ENCODE measurements at regions not wholly inside any gene's neighbourhood (a gene's known extent, or its start where the extent isn't known, plus 50 kb on each side); places are given as distances from the start of the nearest gene placed in this dataset.

- 27% methylated on average over 6 of the region's 6 CpGs for WGBS (ENCODE audit: missing lambda C conversion rate)
- Histone ChIP-seq H3K4me3 (no peak overlapping the region), H3K9me3 (no peaks in the 10 kb centered on the region), H3K4me1 (no peaks in the 10 kb centered on the region), H3K27ac (no peak overlapping the region), H3K4me2 (no peak overlapping the region)
- peak; percentile 38 for TF ChIP-seq ZFP36 (IDR thresholded peaks at IDR 0.05; ENCODE audit: borderline replicate concordance, partially characterized antibody)
- TF ChIP-seq MAZ (IDR thresholded peaks at IDR 0.05; ENCODE audit: borderline replicate concordance, low read depth, low read length), result no peak
- POLR2A ChIA-PET, result no interaction called here
- no peak for FAIRE-seq
- CTCF ChIA-PET, result interaction anchor here (1.3 to 1.5 kb wide), 2 partner anchors 14 to 24 kb away, joined by 3 to 6 read pairs; no protein-coding TSS in a partner anchor
- no peak for DNase-seq (ENCODE audit: low read depth in 1 of 2, low spot score in 1 of 2)
- no peak for ATAC-seq
Measured at GRCh38 chr11:44403587-44404273, 93.8 kb upstream of the ALX4 start.

GRCh38 chr11:44404301-44404700 is 94.4 kb upstream of the ALX4 start:
- Histone ChIP-seq H3K9me3 (no peaks in the 10 kb centered on the region), H3K4me1 (no peaks in the 10 kb centered on the region), H3K4me2 (no peak overlapping the region), H3K4me3 (no peak overlapping the region), H3K27ac (no peak overlapping the region)
- ATAC-seq, result no peak
- no peak for FAIRE-seq
- TF ChIP-seq RCOR1 (IDR thresholded peaks at IDR 0.05; ENCODE audit: low read depth, low read length) (no peak), ZNF302 (CRISPR knock-in tag; IDR thresholded peaks at IDR 0.05) (no peak)
- no peak for DNase-seq (ENCODE audit: low read depth in 1 of 2, low spot score in 1 of 2)
- 36% methylated on average over 6 of the region's 6 CpGs for WGBS (ENCODE audit: missing lambda C conversion rate)
- ChIA-PET CTCF (interaction anchor here (1.0 to 1.5 kb wide), 3 partner anchors 13 to 109 kb away, joined by 3 to 6 read pairs (median 3); no protein-coding TSS in a partner anchor), POLR2A (no interaction called here)

GRCh38 chr11:44404736-44405395 is 94.9 kb upstream of the ALX4 start:
- FAIRE-seq, result no peak
- WGBS (ENCODE audit: missing lambda C conversion rate), result 31% methylated on average over 10 of the region's 10 CpGs
- DNase-seq (ENCODE audit: low read depth in 1 of 2, low spot score in 1 of 2), result no peak
- no peak for ATAC-seq
- POLR2A ChIA-PET, result no interaction called here
- no peak overlapping the region for H3K27ac ChIP-seq
- no peaks in the 10 kb centered on the region for H3K9me3 ChIP-seq
- no peak overlapping the region for H3K4me2 ChIP-seq
- no peak overlapping the region for H3K4me3 ChIP-seq
- CTCF ChIA-PET, result interaction anchor here (1.0 to 1.5 kb wide), 4 partner anchors 13 to 118 kb away, joined by 3 to 6 read pairs (median 3); no protein-coding TSS in a partner anchor
- TF ChIP-seq EP300 (IDR thresholded peaks at IDR 0.05) (no peak), HDAC2 (IDR thresholded peaks at IDR 0.05) (no peak), ELK1 (IDR thresholded peaks at IDR 0.05; ENCODE audit: low read depth, low read length) (no peak), HOXA7 (CRISPR knock-in tag; IDR thresholded peaks at IDR 0.05) (no peak), SREBF2 (IDR thresholded peaks at IDR 0.05) (no peak), HEYL (CRISPR knock-in tag; IDR thresholded peaks at IDR 0.05) (no peak), ATOH8 (CRISPR knock-in tag; IDR thresholded peaks at IDR 0.05; ENCODE audit: low read depth) (no peak), HES2 (IDR thresholded peaks at IDR 0.05) (no peak), CHD2 (IDR thresholded peaks at IDR 0.05; ENCODE audit: low read length, partially characterized antibody) (no peak), CBX8 (IDR thresholded peaks at IDR 0.05) (no peak), TFCP2L1 (CRISPR knock-in tag; IDR thresholded peaks at IDR 0.05) (no peak)
- no peaks in the 10 kb centered on the region for H3K4me1 ChIP-seq

GRCh38 chr11:44407211-44407996 is 97.5 kb upstream of the ALX4 start:
- H3K4me2 ChIP-seq, result no peak overlapping the region
- no peaks in the 10 kb centered on the region for H3K4me1 ChIP-seq
- CTCF ChIA-PET, result interaction anchor here (1.6 to 2.9 kb wide), 2 partner anchors 8 to 20 kb away, joined by 4 to 6 read pairs; no protein-coding TSS in a partner anchor
- DNase-seq (ENCODE audit: low read depth in 1 of 2, low spot score in 1 of 2), result no peak
- peaks cover under 1% of the 10 kb centered on the region; the same call in 1 of the 3 replicates for H3K9me3 ChIP-seq
- WGBS (ENCODE audit: missing lambda C conversion rate), result 65% methylated on average over 6 of the region's 7 CpGs
- TF ChIP-seq RNF2 (IDR thresholded peaks at IDR 0.05; ENCODE audit: borderline replicate concordance, low read depth) (no peak), RCOR1 (IDR thresholded peaks at IDR 0.05; ENCODE audit: low read depth, low read length) (no peak), BCL3 (IDR thresholded peaks at IDR 0.05) (no peak), KDM1A (IDR thresholded peaks at IDR 0.05; ENCODE audit: low read depth) (no peak), FOXS1 (CRISPR knock-in tag; IDR thresholded peaks at IDR 0.05) (no peak), EHF (CRISPR knock-in tag; IDR thresholded peaks at IDR 0.05) (no peak), HMGXB4 (CRISPR knock-in tag; IDR thresholded peaks at IDR 0.05; ENCODE audit: borderline replicate concordance) (no peak), FOSB (CRISPR knock-in tag; IDR thresholded peaks at IDR 0.05) (no peak), EP300 (IDR thresholded peaks at IDR 0.05) (no peak), CEBPB (IDR thresholded peaks at IDR 0.05) (no peak), HEYL (CRISPR knock-in tag; IDR thresholded peaks at IDR 0.05) (no peak)
- POLR2A ChIA-PET, result no interaction called here
- FAIRE-seq, result no peak
- H3K27ac ChIP-seq, result no peak overlapping the region
- no peak for ATAC-seq
- H3K4me3 ChIP-seq, result no peak overlapping the region

Data from A549 (cell line).